ENCODE measurements at regions not wholly inside any gene's neighbourhood (a gene's known extent, or its start where the extent isn't known, plus 50 kb on each side); places are given as distances from the start of the nearest gene placed in this dataset.

GRCh38 chr15:96687388-96688107 is 357.0 kb downstream of the NR2F2 start:
- no peak for DNase-seq

DNA sequence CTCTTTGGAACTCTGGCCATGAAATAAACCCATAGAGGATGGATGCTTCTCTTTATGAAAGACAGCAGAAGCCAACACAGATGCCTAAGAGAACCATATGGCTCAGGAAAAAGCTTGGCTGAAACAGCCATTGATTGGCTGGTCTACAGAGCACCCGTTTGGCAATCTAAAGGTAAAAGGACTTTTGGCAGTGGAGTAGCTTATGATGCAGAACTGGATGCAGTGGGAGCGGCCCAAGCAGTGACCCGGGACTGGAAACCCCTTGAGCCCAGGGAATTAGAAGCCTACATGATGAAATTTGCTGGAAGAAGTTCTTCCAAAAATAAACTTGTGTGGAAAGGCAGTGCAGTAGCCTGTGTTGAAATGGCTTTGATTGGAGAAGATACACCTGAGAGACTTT is 360.2 kb downstream of the NR2F2 start:
- DNase-seq = no peak

- DNase-seq = no peak
Observed at GRCh38 chr15:96692826-96693225, 362.3 kb downstream of the NR2F2 start.

GRCh38 chr15:96693515-96693914 is 363.0 kb downstream of the NR2F2 start:
- DNase-seq = no peak

- DNase-seq = no peak
Observed at GRCh38 chr15:96693990-96694517, 363.6 kb downstream of the NR2F2 start.

GRCh38 chr15:96695426-96695825 is 364.9 kb downstream of the NR2F2 start:
- DNase-seq = no peak

DNA sequence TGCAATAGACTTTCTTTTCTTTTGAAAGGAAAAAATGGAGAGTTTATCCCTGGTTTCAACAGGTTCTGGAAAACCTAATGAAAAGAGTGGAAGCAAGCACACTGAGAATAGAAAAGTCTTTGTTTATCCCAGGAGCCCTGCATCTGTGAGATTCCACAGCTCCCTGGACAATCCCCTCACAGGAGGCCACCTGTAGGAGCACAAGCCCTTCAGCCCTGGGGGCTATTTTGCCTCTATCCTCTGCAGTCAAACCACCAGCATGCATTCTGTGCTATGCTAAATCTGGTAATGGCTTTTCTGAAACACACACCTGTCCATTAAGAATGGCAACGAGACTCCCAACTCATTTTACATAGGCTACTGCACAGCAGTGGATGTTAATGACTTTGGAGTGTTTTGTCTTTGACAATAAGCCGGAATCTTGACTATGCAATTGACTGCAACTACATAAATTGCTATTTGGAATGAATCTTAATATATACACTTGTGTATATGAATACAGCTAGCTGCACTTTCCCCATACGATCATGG is 369.4 kb downstream of the NR2F2 start:
- no peak for DNase-seq

GRCh38 chr15:96700555-96700954 is 370.1 kb downstream of the NR2F2 start:
- no peak for DNase-seq

- no peak for DNase-seq
Observed at GRCh38 chr15:96701443-96701842, 370.9 kb downstream of the NR2F2 start.

GRCh38 chr15:96701877-96702276 is 371.4 kb downstream of the NR2F2 start:
- no peak for DNase-seq

DNA sequence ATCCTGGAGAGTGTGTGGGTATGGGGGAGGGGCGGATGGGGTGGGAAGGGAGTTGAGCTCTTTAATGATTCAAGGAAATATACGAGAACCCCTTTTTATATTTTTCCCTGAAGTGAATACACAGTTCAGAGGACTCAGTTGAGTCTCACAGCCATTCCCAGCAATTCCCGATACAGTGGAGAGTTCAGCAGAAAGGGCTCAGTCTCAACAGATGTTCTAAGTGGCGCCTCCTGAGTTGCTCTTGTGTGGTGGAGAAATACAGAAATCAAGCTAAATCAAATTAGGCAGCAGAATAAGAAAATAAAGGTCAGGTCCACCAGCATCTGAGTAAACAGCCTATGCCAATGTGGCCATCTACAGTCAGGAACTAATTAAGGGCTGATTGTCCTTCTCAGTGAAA is 372.1 kb downstream of the NR2F2 start:
- no peak for DNase-seq

DNA sequence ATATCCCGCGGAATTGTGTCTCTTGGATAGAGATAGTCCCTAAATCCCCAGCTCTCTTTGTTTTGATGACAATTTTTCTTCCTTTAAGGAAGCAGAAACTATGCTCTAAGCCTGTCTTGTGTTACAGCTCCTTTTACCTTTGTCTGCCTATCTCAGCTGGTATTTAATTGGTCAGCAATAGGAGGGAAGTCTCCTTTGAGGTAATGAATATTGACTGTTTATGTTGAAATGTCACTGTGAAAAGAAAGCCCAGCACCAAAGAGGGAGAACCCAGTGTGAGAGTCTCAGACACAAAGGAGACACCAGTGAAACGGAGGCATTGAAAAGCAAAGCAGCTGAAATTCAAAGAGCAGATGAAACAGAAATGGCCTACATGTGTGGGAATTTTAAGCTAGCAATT is 372.6 kb downstream of the NR2F2 start:
- DNase-seq = no peak

DNA sequence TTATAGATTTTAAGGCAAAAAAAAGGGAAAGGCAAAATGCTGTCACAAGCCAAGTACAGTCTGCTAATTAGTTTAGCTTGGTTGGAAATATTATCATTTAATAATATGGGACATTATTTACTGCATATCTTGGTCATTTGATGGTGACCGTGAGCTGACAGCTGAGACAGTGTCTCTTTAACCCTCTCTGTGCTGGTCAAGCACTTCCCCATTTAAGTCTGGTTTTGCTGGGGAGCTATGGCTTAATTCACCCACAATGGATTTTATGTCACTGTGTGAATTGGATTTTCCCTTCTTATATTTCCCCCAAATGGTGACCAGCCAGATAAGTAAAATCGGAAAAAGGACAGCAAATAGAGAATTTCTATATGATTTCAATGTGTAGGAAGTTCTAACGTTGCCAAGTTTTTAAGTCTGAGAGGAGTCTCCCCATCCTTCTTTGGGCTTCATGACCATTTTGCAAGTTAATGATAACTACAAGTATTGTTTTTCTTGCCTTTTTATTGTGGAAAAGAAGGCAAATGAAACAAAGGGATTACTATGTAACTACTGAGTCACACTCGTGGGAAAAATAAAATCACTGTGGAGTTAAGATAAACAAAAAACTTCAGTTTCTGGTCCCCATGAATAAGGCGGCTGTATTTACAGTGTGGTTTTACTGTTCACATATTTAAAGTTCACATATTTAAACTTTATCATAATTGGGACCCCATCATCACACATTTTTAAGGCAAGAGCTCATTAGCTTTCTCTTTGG is 373.5 kb downstream of the NR2F2 start:
- DNase-seq = no peak

DNA sequence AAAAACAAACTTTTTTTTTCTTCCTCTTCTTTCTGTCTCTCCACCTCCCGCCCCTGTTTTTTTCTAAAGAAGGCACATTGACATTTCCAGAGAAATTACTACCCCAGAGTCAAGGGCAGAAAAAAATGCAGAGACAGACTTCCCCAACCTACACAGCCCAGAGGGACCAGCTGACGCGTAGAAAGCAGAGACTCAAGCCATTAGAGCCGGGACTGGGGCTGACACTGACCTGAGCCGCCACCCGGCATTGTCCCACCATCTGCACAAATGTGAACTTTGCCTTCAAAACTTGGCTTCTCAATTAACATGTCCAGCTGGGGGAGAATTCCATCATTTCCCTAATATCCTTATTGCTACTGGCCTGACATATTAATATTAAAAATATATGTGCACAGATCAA is 385.6 kb downstream of the NR2F2 start:
- no peak for DNase-seq

DNA sequence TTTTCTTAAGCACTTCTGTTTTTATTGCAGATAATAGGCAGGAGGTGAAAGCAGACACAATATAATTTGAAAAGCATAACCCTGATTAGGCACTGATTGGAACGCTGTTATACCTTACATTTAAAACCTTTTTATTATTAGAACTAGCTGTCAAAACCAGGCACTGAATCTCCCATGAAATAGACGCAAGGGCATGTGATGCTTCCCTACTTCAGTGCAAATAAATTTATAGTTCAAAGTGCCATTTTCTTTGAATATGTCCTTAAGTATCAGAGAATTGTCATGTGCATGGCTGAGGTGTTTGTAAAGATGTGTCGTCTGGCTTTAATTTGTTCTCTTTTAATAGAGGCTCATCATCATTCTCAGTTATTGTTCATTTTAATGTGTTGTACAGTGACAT is 386.0 kb downstream of the NR2F2 start:
- DNase-seq = no peak

- no peak for DNase-seq
Observed at GRCh38 chr15:96720251-96720650, 389.8 kb downstream of the NR2F2 start.

- no peak for DNase-seq
Observed at GRCh38 chr15:96720656-96721055, 390.2 kb downstream of the NR2F2 start.

DNA sequence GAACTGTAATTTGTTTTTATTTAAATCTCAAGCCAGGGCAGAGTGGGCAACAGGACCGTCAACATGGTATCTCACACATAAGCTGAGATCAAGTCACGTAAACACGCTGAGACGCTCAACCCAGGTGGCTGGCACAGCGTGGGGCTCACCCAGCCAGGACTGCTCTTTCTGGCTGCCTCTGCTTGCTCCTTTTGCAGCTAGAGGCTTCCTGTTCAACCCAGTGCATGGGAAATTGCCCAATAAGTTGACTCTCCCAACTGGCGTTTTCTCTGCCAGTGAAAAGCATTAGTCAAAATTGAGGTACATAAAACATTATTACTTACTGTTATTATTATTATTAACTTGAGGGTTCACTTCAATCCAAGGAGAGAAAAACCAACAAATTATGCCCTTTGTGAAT is 398.1 kb downstream of the NR2F2 start:
- DNase-seq = no peak

DNA sequence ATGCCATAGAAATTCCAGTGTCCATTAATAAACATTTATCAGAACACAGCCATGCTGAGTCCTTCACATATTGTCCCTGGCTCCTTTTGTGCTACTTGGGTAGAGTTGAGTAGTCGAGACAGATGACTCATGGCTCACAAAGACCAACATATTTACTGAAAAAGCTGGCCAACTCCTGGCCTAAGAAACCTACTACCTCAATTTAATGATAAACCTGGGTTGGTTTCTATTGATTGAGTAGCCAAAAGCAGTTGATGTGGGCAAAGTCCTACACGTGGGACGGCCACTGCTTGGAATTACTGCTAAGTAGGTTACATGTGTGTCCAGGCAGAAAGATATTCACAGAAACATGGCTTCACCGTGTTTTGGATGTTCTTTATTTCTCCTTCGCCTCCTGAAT is 402.2 kb downstream of the NR2F2 start:
- no peak for DNase-seq

- DNase-seq = no peak
Observed at GRCh38 chr15:96733721-96734120, 403.2 kb downstream of the NR2F2 start.

GRCh38 chr15:96735632-96736240 is 405.2 kb downstream of the NR2F2 start:
- no peak for DNase-seq

DNA sequence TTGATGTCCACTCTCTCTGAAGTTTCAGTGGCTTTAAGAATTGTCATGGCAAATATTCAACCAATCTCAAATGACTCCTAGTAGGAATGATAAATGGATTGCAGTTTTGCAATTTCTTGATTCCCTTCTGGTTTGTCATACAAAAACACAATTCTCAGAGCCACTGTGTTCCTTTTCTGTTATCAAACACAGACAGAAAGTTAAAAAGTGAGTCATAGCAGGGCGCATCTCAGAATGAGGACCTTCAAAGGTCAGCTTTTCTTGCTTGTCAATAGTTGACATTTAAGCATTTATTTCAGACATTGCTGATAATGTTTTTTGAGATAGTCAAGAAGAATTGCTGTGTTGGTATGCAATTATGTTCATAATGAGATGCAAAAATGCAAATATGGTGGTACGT is 405.9 kb downstream of the NR2F2 start:
- no peak for DNase-seq

DNA sequence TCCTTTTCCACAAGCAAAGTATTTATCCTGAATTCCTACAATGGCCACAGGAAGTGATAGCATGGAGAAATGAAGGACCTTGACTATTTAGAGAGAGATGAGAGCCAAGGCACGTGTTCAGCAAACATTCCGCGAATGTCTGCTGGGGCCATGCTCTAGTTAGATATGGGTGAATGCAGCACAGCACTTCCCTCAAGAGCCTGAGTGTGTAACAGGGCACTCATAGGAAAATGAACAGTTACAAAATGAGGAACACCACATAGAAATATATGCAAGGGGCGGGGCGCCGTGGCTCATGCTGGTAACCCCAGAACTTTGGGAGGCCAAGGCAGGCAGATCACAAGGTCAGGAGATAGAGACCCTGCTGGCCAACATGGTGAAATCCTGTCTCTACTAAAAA is 406.9 kb downstream of the NR2F2 start:
- DNase-seq = no peak

GRCh38 chr15:96746665-96747064 is 416.2 kb downstream of the NR2F2 start:
- DNase-seq = no peak

Measured in activated CD4-positive, alpha-beta T cell treated with anti-CD3 and anti-CD28 coated beads for 4 hours (primary cell).